Upper lobe of left lung (tissue), 4 donors: ENCODE measurements at regions not wholly inside any gene's neighbourhood (a gene's known extent, or its start where the extent isn't known, plus 50 kb on each side); places are given as distances from the start of the nearest gene placed in this dataset.

ENCODE experiments used
- EP300 ChIP-seq, 4 donors: sonication (generic); formaldehyde crosslinking; IDR thresholded peaks; one replicate each; pipeline ENCODE4 v1.5.1; 2017; ENCODE audit warnings: antibody characterized with exemption in 4 of 4, control low read depth in 2 of 4
- POLR2A ChIP-seq, 4 donors: fragments of 450-650 bp; IDR thresholded peaks; one replicate each; pipeline ENCODE4 v1.5.1; 2016 to 2017; ENCODE audit warnings: antibody characterized with exemption in 4 of 4, mild to moderate bottlenecking in 2 of 4
- POLR2AphosphoS5 ChIP-seq, 2 donors: sonication (generic); formaldehyde crosslinking; IDR thresholded peaks; one replicate each; pipeline ENCODE4 v1.5.1; 2017; ENCODE audit warnings: antibody characterized with exemption in 2 of 2
- TF ChIP-seq, protein P1 (sequence below), 6 experiments: fragments of 450-650 bp in 4 of 6; fragments of 200-600 bp in 2 of 6; sonication (generic) in 2 of 6; IDR thresholded peaks; one replicate each; pipeline ENCODE4 v1.5.1; 2016 to 2019; ENCODE audit warnings: antibody characterized with exemption in 6 of 6

DNA sequence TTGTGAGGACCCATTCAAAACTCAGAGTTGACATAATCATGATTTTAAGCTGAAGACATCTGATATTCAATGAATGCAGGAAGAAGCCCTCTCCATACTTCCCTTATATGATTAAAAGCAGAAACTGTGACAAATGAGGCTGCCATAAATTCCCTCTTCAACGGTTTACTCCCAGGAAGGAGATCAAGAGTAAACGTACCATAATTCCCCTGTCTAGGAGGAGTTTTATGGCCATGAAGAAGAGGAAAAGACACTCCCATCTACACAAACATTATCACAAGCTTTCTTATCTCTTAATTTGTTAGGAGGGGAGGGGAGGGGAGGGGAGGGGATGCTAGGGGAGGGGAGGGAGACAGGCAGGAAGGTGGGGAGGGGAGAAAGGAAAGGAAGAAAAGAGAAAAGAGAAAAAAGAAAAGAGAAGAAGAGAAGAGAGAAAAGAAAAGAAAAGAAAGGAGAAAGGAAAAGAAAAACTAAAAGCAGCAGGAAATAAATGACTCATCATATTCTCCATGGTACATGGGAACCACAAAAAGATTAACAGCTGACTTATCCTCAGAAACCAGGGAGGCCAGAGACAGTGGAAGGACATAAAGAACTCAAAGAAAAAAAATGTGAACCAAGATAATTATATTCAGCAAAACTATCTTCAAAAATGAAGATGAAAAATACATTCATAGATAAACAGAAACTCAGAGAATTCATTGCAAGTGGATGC lies 121.6 kb downstream of the ALOX5 start:
- TF ChIP-seq, protein P1, sequence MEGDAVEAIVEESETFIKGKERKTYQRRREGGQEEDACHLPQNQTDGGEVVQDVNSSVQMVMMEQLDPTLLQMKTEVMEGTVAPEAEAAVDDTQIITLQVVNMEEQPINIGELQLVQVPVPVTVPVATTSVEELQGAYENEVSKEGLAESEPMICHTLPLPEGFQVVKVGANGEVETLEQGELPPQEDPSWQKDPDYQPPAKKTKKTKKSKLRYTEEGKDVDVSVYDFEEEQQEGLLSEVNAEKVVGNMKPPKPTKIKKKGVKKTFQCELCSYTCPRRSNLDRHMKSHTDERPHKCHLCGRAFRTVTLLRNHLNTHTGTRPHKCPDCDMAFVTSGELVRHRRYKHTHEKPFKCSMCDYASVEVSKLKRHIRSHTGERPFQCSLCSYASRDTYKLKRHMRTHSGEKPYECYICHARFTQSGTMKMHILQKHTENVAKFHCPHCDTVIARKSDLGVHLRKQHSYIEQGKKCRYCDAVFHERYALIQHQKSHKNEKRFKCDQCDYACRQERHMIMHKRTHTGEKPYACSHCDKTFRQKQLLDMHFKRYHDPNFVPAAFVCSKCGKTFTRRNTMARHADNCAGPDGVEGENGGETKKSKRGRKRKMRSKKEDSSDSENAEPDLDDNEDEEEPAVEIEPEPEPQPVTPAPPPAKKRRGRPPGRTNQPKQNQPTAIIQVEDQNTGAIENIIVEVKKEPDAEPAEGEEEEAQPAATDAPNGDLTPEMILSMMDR (IDR thresholded peaks at IDR 0.05): no peak
- no peak for TF ChIP-seq EP300 (IDR thresholded peaks at IDR 0.05)
- no peak for TF ChIP-seq POLR2A (IDR thresholded peaks at IDR 0.05)
- TF ChIP-seq POLR2AphosphoS5 (IDR thresholded peaks at IDR 0.05): no peak
